Right forelimb (tissue), 1 donor: ENCODE measurements at regions not wholly inside any gene's neighbourhood (a gene's known extent, or its start where the extent isn't known, plus 50 kb on each side); places are given as distances from the start of the nearest gene placed in this dataset.
"Not testable (repeated sequence)": the region's sequence is repeated elsewhere in the genome, so short reads cannot be mapped to it uniquely, and the experiment has no call there.

ENCODE experiments used
- DNase-seq: peaks from one replicate; pipeline ENCODE4 v3.0.0-alpha.2; 2018

DNA sequence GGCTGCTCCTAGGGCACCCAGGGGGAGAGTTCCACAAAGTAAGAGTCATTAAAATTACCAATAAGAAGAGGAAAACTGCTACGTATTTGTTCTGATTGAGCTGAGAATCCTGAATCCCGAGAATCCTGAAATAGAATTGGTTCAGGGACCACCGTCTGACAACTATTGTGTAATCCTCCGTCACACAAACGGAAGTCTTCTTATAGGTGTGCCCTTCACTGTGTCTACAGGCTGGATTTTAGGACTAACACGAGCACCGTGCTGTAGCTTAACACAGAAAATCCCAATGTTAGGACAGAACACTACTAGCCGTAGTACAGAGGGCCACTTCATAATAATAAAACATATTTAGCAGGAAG is 50.6 kb upstream of the RNF182 start:
- no peak for DNase-seq

DNA sequence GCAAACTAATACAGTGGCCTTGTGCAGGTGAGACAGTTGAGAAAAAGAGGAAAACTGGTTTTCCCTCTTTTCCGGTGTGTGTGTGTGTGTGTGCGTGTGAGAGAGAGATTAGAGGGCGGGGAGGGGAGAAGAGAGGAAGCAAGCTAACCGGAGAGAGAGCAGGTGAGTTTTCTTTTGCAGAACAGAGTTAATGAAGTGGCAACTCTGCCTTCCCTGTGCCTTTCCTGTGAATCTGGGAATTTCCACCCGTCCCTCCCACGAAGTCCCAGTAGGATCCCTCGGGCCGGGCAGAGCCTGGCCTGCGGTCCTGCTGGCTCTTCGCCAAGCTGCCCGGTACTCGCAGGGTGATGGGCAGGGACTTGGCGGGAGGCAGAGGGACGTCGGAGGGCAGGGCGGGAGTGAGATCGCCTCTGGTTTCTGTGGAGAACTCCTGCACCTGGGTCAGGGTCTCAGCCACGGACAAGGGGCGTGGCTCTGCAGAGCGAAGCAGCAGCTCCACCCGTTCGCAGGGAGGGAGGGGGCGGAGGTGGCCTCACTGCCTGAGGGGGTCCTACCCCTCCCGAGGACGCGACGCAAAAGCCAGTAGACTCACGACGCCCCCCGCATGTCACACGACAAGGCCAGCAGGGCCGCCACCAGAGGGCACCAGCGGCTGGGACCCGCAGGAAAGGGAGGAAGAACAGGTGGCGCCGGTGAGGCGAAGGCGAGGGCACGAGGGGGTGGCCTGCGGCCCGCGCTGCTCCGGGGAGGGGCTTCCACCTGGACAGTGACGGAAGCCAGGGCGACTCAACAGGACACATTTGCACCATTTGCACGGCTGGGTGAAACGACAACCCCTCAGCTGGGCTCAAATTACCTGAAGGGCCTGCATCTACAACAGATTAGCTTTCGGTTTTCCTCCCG is 51.2 kb upstream of the RNF182 start:
- peak; percentile 74 for DNase-seq

DNA sequence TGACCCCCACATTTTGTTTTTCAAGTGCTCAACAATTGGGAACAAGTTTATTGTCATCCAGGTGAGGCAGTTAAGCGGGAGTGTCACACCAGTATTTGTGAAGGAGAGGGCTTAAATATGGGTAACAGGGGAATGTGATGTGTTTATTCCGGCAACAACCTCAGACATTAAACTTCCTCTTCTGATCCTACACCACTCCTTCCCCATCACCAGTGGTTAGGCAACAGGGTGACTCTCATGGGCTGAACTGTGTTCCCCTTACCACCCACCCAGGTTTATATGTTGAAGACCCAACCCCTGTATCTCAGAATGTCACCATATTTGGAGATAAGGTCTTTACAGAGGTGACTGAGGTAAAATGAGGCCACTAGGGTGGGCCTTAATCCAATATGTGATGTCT is 52.1 kb upstream of the RNF182 start:
- DNase-seq, result no peak

DNA sequence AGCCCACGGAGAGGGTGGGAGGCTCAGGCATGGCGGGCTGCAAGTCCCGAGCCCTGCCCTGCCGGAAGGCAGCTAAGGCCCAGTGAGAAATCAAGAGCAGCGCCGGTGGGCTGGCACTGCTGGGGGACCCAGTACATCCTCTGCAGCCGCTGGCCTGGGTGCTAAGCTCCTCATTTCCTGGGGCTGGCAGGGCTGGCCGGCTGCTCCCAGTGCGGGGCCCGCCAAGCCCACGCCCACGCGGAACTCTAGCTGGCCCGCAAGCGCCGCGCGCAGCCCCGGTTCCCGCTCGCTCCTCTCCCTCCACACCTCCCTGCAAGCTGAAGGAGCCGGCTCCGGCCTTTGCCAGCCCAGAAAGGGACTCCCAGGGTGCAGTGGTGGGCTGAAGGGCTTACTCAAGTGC is 52.7 kb upstream of the RNF182 start:
- not testable (repeated sequence) for DNase-seq

DNA sequence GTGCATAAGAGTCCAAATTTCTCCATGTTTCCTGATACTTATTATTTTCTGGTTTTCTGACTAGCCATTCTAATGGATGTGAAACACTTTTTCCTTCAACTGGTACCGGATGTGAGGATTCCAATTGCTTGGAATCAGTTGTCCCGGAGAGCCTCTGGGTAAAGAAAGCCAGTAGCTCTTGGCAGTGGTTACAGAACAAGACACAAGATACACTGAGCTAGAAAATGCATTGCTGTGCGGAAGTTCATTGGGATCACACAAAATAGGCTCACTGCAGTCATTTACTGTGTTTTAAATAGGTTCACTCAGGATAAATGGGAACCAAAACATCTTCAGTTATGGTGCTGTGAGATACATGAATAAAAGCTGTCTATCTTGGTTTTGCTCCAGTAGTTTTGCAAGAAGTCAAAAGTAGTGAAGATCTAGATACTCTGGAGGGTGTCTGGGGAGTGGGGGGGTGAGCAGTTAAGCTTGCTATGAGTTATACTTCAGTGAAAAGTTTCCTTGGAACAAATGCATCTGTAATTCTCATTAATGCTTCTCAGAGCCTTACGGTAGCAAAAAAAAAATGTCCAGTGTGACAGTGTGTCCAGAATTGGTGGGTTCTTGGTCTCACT is 54.4 kb upstream of the RNF182 start:
- peak; percentile 58 for DNase-seq

DNA sequence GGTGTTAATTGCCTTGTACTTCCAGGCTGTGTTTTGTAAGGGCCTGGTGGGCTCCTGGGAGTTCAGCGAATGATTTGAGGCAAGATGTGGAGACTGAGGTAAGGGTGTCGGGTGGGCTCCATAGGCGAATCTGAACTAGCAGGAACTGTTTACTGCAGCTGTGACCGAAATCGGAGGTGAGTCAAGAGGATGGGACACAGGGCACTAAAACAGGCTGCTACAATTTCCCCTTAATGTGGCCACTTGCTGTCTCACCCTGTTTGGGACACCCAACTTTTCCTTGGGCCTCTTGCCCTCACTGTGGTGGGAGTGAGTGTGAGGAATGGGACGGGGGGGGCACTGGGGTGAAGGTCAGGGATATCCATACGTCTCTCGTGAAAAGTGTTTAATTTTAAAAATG is 53.9 kb upstream of the MCUR1 start:
- DNase-seq, result no peak

DNA sequence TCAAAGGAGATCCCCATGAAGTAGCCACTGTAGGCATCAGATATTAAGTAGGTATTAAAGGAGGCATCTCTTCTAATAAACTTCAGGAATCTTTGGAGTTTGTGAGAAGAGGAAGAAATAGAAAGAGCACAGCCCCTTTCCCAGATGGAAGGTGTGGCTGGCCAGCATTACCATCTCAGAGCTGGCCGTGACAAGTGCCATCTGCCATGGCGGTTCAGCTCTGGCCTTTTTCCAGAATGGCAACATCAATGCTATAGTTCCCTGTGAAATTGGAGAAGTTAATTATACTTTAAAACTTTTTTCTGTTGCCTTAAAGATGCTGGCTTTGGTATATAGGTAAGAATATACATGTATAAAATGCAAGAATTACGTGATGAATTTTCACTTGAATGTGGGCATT is 51.9 kb upstream of the MCUR1 start:
- DNase-seq, result no peak

DNA sequence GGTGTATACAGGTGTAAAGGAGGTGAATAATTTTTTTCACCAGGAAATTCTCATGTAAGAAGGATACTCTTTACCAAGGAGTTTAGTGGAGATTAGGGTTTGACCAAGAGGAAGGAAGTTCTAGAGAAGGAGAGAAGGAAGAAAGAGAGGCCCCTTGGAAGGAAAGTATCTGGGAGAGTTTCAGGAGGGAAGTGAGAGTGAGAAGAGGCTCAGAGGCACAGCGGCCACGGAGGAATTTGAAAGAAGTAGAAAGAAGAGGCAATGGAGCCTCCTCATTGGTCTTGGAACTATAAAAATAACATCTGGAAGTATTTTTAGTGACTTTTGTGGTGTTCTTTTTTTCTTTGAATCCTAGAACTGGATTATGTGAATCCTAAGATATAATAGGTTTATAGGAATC is 50.8 kb upstream of the MCUR1 start:
- DNase-seq, result no peak

DNA sequence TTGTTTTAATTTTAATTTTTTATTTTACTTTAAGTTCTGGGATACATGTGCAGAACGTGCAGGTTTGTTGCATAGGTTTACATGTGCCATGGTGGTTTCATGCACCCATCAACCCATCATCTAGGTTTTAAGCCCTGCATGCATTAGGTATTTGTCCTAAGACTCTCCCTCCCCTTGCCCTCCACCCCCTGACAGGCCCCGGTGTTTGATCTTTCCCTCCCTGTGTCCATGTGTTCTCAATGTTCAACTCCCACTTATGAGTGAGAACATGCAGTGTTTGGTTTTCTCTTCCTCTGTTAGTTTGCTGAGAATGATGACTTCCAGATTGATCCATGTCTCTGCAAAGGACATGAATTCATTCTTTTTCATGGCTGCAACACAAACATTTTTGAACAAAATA is 50.3 kb upstream of the MCUR1 start:
- DNase-seq, result not testable (repeated sequence)
